ENCODE measurements at regions not wholly inside any gene's neighbourhood (a gene's known extent, or its start where the extent isn't known, plus 50 kb on each side); places are given as distances from the start of the nearest gene placed in this dataset.
A peak's percentile ranks its signal among the peaks of the same experiment; 100 is the strongest.

DNA sequence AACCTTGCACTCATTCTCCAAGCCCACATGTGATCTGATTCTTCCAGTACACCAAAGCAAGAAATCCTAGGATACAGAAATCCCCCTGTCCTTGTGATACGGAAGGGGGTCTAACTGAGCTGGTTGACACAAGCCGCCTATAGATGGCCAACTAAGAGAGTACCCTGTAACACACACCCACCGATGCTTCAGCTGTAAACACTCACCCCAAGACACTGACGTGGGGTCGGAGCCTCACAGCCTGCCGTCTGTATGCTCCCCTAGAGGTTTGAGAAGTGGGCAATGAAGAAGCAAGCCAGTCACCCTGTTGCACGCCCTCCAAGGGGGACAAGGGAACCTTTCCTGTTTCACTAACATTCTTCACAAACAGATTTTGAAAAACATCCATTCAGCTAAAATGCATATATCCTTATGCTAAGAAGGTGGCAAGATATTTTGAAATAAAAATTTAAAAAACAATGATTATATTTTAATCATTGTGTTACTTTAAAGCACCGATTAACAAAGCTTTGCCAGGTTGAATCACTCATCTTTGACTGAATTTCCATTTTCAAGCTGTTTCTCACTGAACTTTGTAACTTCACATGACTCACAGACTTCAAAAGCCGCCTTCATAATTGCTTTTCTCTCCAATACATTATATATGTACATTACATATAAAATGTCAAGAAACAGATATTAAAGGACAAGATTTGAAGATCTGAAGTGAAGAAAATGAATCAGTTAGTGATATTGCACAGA lies 329.3 kb downstream of the ARL4A start:
- peak in 1 of 5 donors; percentile 27 for DNase-seq
- intact Hi-C loops (cut with DNase I): no loop called here
- no peaks in the 10 kb centered on the region for H3K4me1 ChIP-seq (ENCODE audit: control insufficient read depth in 2 of 3, insufficient read depth in 2 of 3, low read depth in 1 of 3, low read length in 3 of 3)
- FAIRE-seq: no peak
- TF ChIP-seq, protein P1, sequence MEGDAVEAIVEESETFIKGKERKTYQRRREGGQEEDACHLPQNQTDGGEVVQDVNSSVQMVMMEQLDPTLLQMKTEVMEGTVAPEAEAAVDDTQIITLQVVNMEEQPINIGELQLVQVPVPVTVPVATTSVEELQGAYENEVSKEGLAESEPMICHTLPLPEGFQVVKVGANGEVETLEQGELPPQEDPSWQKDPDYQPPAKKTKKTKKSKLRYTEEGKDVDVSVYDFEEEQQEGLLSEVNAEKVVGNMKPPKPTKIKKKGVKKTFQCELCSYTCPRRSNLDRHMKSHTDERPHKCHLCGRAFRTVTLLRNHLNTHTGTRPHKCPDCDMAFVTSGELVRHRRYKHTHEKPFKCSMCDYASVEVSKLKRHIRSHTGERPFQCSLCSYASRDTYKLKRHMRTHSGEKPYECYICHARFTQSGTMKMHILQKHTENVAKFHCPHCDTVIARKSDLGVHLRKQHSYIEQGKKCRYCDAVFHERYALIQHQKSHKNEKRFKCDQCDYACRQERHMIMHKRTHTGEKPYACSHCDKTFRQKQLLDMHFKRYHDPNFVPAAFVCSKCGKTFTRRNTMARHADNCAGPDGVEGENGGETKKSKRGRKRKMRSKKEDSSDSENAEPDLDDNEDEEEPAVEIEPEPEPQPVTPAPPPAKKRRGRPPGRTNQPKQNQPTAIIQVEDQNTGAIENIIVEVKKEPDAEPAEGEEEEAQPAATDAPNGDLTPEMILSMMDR (IDR thresholded peaks at IDR 0.05; ENCODE audit: borderline replicate concordance, extremely low read depth, insufficient read depth): no peak
- no peak overlapping the region for H3K4me3 ChIP-seq (ENCODE audit: low read length in 3 of 3)
- no peak overlapping the region for H3K9ac ChIP-seq (ENCODE audit: low read length in 3 of 3)
- no peaks in the 10 kb centered on the region for H3K27me3 ChIP-seq (ENCODE audit: control insufficient read depth, insufficient read depth, low read length)
- no peaks in the 10 kb centered on the region for H3K36me3 ChIP-seq (ENCODE audit: control insufficient read depth in 2 of 3, insufficient read depth in 3 of 3, low read length in 3 of 3)
- no peak overlapping the region for H3K27ac ChIP-seq (ENCODE audit: low read depth in 2 of 2, low read length in 2 of 2)
- no peaks in the 10 kb centered on the region for H3K9me3 ChIP-seq (ENCODE audit: control insufficient read depth in 2 of 3, insufficient read depth in 1 of 3, low read length in 3 of 3)

DNA sequence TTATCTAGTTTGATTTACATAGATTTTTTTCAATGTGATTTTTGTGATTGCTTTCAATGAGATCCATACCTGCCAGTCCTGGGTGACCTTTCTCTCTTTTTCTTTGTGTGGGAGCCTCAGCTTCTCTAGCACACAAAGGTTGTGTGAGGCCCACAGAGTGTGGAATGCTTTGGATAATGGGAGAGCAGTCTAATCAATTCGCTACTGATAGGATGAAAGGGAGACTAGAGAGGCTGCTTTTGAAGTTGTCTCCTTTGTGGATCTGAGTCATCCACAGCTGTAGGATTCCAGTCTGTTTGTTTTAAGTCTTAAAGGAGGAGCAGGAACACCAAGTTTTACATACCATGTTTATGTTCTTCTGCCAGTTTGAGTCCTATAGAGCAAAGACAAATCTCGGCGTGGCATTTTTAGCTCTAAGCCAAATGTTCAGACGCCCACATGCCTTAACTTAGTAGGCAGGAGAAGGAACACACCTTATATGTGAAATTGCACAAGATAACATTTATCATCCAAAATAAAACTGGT lies 330.0 kb downstream of the ARL4A start:
- Histone ChIP-seq H3K36me3 (ENCODE audit: control insufficient read depth in 2 of 3, insufficient read depth in 3 of 3, low read length in 3 of 3) (no peaks in the 10 kb centered on the region), H3K9me3 (ENCODE audit: control insufficient read depth in 2 of 3, insufficient read depth in 1 of 3, low read length in 3 of 3) (no peaks in the 10 kb centered on the region), H3K27me3 (ENCODE audit: control insufficient read depth, insufficient read depth, low read length) (no peaks in the 10 kb centered on the region), H3K4me3 (ENCODE audit: low read length in 3 of 3) (no peak overlapping the region), H3K9ac (ENCODE audit: low read length in 3 of 3) (no peak overlapping the region), H3K27ac (ENCODE audit: low read depth in 2 of 2, low read length in 2 of 2) (no peak overlapping the region), H3K4me1 (ENCODE audit: control insufficient read depth in 2 of 3, insufficient read depth in 2 of 3, low read depth in 1 of 3, low read length in 3 of 3) (no peaks in the 10 kb centered on the region)
- FAIRE-seq (no peak), DNase-seq (no peak)
- TF ChIP-seq, protein P1 (IDR thresholded peaks at IDR 0.05; ENCODE audit: borderline replicate concordance, extremely low read depth, insufficient read depth): no peak
- intact Hi-C loops (cut with DNase I): no loop called here

DNA sequence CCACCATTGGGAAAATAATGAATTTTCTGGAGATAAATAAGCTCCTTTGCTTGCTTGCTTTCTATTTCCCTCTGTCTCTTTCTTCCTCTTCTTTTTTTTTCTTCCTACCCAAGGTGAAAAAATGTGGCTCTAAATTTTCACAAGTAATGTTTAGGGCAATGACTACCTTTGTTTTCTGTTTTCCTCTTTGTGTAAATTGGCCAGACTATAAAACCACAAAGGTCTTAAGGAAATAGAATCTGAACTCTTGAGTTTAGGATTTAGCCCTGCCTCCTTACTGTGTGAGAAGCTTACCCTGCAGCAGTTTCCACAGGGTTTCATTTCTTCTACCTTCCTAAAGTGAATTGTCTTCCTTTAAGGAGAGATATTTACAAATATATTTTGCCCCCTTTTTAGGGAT lies 330.4 kb downstream of the ARL4A start:
- Histone ChIP-seq H3K4me1 (ENCODE audit: control insufficient read depth in 2 of 3, insufficient read depth in 2 of 3, low read depth in 1 of 3, low read length in 3 of 3) (no peaks in the 10 kb centered on the region), H3K36me3 (ENCODE audit: control insufficient read depth in 2 of 3, insufficient read depth in 3 of 3, low read length in 3 of 3) (no peaks in the 10 kb centered on the region), H3K27me3 (ENCODE audit: control insufficient read depth, insufficient read depth, low read length) (no peaks in the 10 kb centered on the region), H3K9me3 (ENCODE audit: control insufficient read depth in 2 of 3, insufficient read depth in 1 of 3, low read length in 3 of 3) (no peaks in the 10 kb centered on the region), H3K4me3 (ENCODE audit: low read length in 3 of 3) (no peak overlapping the region), H3K9ac (ENCODE audit: low read length in 3 of 3) (no peak overlapping the region), H3K27ac (ENCODE audit: low read depth in 2 of 2, low read length in 2 of 2) (no peak overlapping the region)
- TF ChIP-seq, protein P1 (IDR thresholded peaks at IDR 0.05; ENCODE audit: borderline replicate concordance, extremely low read depth, insufficient read depth): no peak
- intact Hi-C loops (cut with DNase I): no loop called here
- DNase-seq (no peak), FAIRE-seq (no peak)
